Testis (tissue), 2 donors: ENCODE measurements at regions not wholly inside any gene's neighbourhood (a gene's known extent, or its start where the extent isn't known, plus 50 kb on each side); places are given as distances from the start of the nearest gene placed in this dataset.

Experiments
- CTCF ChIP-seq, 3 experiments: fragments of 450-650 bp in 2 of 3; fragments of 200-600 bp in 1 of 3; sonication (generic) in 1 of 3; IDR thresholded peaks; one replicate each; pipeline ENCODE4 v1.5.1; 2016 to 2019; ENCODE audit warnings: antibody characterized with exemption in 3 of 3, mild to moderate bottlenecking in 2 of 3, moderate library complexity in 1 of 3
- POLR2A ChIP-seq: fragments of 450-650 bp; IDR thresholded peaks from one replicate; pipeline ENCODE4 v1.6.1; 2017; ENCODE audit warnings: antibody characterized with exemption, mild to moderate bottlenecking, moderate library complexity

DNA sequence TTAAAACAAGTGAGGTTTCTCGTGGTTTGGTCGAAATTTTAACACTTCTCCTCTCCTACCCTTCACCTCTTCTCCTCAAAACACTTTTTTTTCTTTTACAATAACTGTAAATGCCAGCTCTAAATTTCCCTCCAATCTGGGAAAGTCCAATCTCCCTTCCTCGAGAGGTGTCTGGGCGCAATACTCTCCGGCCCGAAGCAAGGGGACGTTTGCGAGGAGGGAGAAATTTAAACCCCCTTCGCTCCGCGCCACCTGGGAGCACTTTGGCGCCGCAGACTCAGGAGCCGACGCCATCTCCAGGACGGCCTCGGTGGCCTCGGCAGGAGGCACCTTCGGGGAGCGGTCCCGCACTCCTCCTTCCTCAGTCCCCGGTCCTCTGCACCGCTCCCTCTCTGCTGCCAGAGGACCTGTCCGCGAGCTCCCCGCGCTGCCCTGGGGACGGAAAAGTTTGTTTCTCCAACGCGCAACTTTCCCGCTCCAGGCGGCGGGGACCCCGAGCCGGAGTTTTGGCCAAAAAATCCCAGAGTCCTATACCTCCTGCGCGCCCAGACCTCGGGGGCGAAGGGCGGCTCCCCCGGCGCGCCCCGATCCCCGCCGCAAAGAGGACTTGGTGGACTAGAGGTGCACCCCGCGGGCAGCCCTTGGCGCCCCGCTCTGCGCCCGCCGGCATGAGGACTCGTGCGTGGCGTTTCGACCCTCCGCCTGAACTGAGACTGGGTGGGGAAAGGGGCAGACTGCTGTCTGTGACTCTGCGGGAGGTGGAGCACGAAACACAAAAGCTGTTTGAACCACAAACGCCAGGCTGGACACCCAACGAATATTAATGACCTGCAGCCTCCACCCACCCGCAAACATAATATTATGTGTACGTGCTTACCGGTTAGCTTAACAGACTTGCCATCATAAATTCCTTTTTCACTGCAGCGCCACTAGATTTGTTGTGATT lies 95.2 kb upstream of the HMGA2 start:
- TF ChIP-seq CTCF (IDR thresholded peaks at IDR 0.05): no peak
- no peak for TF ChIP-seq POLR2A
